ENCODE measurements at regions not wholly inside any gene's neighbourhood (a gene's known extent, or its start where the extent isn't known, plus 50 kb on each side); places are given as distances from the start of the nearest gene placed in this dataset.

DNA sequence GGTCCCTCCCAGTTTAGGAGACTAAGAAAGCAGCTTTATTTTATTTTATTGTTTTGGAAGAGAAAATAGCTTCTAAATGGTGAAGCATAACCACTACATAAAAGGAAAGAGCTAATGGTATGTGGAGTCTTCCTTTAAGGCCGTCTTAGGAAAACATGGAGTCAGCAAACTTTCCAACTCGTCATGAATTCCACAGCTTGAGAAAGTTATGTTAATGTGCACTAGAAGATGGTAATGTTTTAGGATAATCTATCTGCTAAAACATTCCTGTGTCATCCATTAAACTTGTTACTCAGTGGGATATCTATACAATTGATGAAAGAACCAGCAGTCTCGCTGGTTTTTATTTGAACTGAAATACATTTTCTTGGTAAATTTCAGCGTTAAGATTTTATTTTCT lies 448.4 kb upstream of the SEL1L start:
- no peaks in the 10 kb centered on the region for H3K36me3 ChIP-seq (ENCODE audit: insufficient read depth, low read length)
- TF ChIP-seq EZH2 (IDR thresholded peaks at IDR 0.05; ENCODE audit: borderline replicate concordance, insufficient read depth, low read length, poor library complexity, severe bottlenecking), result no peak
- no peak for TF ChIP-seq RAD21 (conservative IDR thresholded peaks at IDR 0.05)
- TF ChIP-seq POLR2AphosphoS5 (IDR thresholded peaks at IDR 0.05), result no peak
- TF ChIP-seq SMC3 (conservative IDR thresholded peaks at IDR 0.05; ENCODE audit: poor library complexity), result no peak
- TF ChIP-seq EP300 (conservative IDR thresholded peaks at IDR 0.05; ENCODE audit: poor library complexity, severe bottlenecking), result no peak
- no peak for TF ChIP-seq TAF1 (IDR thresholded peaks at IDR 0.05; ENCODE audit: low read depth)
- TF ChIP-seq REST (IDR thresholded peaks at IDR 0.05; ENCODE audit: borderline replicate concordance), result no peak
- no peak for TF ChIP-seq CTCF (IDR thresholded peaks at IDR 0.05; ENCODE audit: poor library complexity, severe bottlenecking)
- TF ChIP-seq MXI1 (conservative IDR thresholded peaks at IDR 0.05; ENCODE audit: poor library complexity, severe bottlenecking), result no peak
- no peak overlapping the region for H2AFZ ChIP-seq (ENCODE audit: low read depth, low read length)
- H3K4me3 ChIP-seq (ENCODE audit: low read length), result no peak overlapping the region
- no peak overlapping the region for H3K9ac ChIP-seq (ENCODE audit: low read length)
- no peaks in the 10 kb centered on the region for H3F3A ChIP-seq (ENCODE audit: insufficient read depth, low read length, poor library complexity, severe bottlenecking)
- H3K27ac ChIP-seq (ENCODE audit: low read length), result no peak overlapping the region
- no peaks in the 10 kb centered on the region for H3K79me2 ChIP-seq (replicated peaks; ENCODE audit: insufficient read depth, low read length)
- H3K9me2 ChIP-seq (ENCODE audit: insufficient read depth, low read length), result no peaks in the 10 kb centered on the region
- no peaks in the 10 kb centered on the region for H4K20me1 ChIP-seq (ENCODE audit: insufficient read depth)
- H3K4me2 ChIP-seq (ENCODE audit: low read length), result no peak overlapping the region
- no peaks in the 10 kb centered on the region for H3K9me3 ChIP-seq (ENCODE audit: low read length)
- H3K27me3 ChIP-seq (ENCODE audit: insufficient read depth, low read depth, low read length), result no peaks in the 10 kb centered on the region

GRCh38 chr14:81986005-81986404 lies 452.4 kb upstream of the SEL1L start:
- no peak overlapping the region for H3K27ac ChIP-seq (ENCODE audit: low read length)
- no peaks in the 10 kb centered on the region for H3K79me2 ChIP-seq (replicated peaks; ENCODE audit: insufficient read depth, low read length)
- no peak overlapping the region for H2AFZ ChIP-seq (ENCODE audit: low read depth, low read length)
- H3K9me2 ChIP-seq (ENCODE audit: insufficient read depth, low read length), result no peaks in the 10 kb centered on the region
- no peak overlapping the region for H3K9ac ChIP-seq (ENCODE audit: low read length)
- no peaks in the 10 kb centered on the region for H3F3A ChIP-seq (ENCODE audit: insufficient read depth, low read length, poor library complexity, severe bottlenecking)
- no peaks in the 10 kb centered on the region for H4K20me1 ChIP-seq (ENCODE audit: insufficient read depth)
- H3K27me3 ChIP-seq (ENCODE audit: insufficient read depth, low read depth, low read length), result no peaks in the 10 kb centered on the region
- H3K4me2 ChIP-seq (ENCODE audit: low read length), result no peak overlapping the region
- H3K36me3 ChIP-seq (ENCODE audit: insufficient read depth, low read length), result no peaks in the 10 kb centered on the region
- no peaks in the 10 kb centered on the region for H3K9me3 ChIP-seq (ENCODE audit: low read length)
- TF ChIP-seq MXI1 (conservative IDR thresholded peaks at IDR 0.05; ENCODE audit: poor library complexity, severe bottlenecking), result no peak
- no peak for TF ChIP-seq POLR2AphosphoS5 (IDR thresholded peaks at IDR 0.05)
- TF ChIP-seq REST (IDR thresholded peaks at IDR 0.05; ENCODE audit: borderline replicate concordance), result no peak
- TF ChIP-seq TAF1 (IDR thresholded peaks at IDR 0.05; ENCODE audit: low read depth), result no peak
- no peak for TF ChIP-seq SMC3 (conservative IDR thresholded peaks at IDR 0.05; ENCODE audit: poor library complexity)
- TF ChIP-seq CTCF (IDR thresholded peaks at IDR 0.05; ENCODE audit: poor library complexity, severe bottlenecking), result no peak
- TF ChIP-seq EZH2 (IDR thresholded peaks at IDR 0.05; ENCODE audit: borderline replicate concordance, insufficient read depth, low read length, poor library complexity, severe bottlenecking), result no peak
- TF ChIP-seq EP300 (conservative IDR thresholded peaks at IDR 0.05; ENCODE audit: poor library complexity, severe bottlenecking), result no peak
- no peak for TF ChIP-seq RAD21 (conservative IDR thresholded peaks at IDR 0.05)
- no peak overlapping the region for H3K4me3 ChIP-seq (ENCODE audit: low read length)
